ENCODE measurements at regions not wholly inside any gene's neighbourhood (a gene's known extent, or its start where the extent isn't known, plus 50 kb on each side); places are given as distances from the start of the nearest gene placed in this dataset.

DNA sequence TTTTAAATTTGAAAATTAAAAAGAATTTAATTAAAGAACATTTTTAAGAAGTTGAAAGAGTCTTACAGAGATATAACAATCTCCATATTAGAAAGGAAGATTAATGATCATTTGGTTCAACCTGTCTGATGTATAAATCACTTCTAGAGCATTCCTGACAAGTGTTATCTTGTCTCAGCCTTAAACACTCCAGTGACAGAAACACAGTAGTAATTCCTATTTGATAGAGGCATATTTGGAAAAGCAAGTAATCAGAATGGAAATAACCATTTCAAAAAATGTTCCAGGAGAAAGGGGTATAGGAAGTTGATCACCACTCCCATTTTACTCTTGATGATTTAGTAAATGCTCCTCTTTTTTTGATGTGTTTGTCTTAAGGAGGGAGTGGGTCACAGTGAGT, 213.1 kb upstream of the FAM3C start:
- TF ChIP-seq, protein P1, sequence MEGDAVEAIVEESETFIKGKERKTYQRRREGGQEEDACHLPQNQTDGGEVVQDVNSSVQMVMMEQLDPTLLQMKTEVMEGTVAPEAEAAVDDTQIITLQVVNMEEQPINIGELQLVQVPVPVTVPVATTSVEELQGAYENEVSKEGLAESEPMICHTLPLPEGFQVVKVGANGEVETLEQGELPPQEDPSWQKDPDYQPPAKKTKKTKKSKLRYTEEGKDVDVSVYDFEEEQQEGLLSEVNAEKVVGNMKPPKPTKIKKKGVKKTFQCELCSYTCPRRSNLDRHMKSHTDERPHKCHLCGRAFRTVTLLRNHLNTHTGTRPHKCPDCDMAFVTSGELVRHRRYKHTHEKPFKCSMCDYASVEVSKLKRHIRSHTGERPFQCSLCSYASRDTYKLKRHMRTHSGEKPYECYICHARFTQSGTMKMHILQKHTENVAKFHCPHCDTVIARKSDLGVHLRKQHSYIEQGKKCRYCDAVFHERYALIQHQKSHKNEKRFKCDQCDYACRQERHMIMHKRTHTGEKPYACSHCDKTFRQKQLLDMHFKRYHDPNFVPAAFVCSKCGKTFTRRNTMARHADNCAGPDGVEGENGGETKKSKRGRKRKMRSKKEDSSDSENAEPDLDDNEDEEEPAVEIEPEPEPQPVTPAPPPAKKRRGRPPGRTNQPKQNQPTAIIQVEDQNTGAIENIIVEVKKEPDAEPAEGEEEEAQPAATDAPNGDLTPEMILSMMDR (optimal IDR thresholded peaks at IDR 0.05 in 1 of 3, IDR thresholded peaks at IDR 0.05 in 1 of 3, conservative IDR thresholded peaks at IDR 0.05 in 1 of 3; ENCODE audit: extremely low read depth in 1 of 3, insufficient read depth in 2 of 3, low read length in 3 of 3) = no peak
- no peak for TF ChIP-seq EZH2 (IDR thresholded peaks at IDR 0.05; ENCODE audit: low read length)

All from keratinocyte (primary cell).